C4-2B (cell line): ENCODE measurements at regions not wholly inside any gene's neighbourhood (a gene's known extent, or its start where the extent isn't known, plus 50 kb on each side); places are given as distances from the start of the nearest gene placed in this dataset.

Experiments
- H3K27ac ChIP-seq: fragments of 450-650 bp; 2 replicates; pipeline ENCODE4 v1.5.1; 2017
- ZFX ChIP-seq: fragments of 450-650 bp; IDR thresholded peaks from 2 replicates; pipeline ENCODE4 v1.6.1; 2017
- TF ChIP-seq, protein P1 (sequence below): fragments of 450-650 bp; conservative IDR thresholded peaks from 2 replicates; pipeline ENCODE4 v1.5.1; 2017; ENCODE audit warnings: mild to moderate bottlenecking

DNA sequence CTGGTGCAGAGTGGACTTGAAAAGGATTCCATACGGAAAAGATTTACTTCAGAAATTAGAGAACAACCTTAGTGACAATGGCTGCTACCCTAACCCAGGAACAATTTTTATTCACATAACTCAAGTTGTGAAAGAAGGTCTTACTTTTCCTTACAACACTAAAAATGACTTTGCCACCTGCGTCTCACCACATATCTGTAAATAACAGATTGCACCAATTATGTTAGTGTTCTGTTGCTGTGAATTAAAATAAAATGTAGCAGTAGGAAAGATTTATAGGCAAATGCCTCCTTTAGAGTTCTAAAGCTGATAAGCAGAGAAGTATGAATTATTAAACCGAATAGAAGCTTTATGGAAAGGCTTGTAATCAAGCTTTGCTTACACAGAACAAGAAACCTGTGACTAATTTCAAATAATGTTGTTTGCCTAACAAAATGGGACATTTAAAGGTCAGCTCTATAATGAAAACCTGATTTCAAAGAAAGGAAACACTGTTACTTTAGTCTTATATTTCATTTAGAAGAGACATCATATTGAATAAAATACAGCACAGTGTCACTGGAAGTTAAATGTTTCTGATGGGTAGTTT is 2237.8 kb downstream of the LRRC4C start:
- TF ChIP-seq, protein P1, sequence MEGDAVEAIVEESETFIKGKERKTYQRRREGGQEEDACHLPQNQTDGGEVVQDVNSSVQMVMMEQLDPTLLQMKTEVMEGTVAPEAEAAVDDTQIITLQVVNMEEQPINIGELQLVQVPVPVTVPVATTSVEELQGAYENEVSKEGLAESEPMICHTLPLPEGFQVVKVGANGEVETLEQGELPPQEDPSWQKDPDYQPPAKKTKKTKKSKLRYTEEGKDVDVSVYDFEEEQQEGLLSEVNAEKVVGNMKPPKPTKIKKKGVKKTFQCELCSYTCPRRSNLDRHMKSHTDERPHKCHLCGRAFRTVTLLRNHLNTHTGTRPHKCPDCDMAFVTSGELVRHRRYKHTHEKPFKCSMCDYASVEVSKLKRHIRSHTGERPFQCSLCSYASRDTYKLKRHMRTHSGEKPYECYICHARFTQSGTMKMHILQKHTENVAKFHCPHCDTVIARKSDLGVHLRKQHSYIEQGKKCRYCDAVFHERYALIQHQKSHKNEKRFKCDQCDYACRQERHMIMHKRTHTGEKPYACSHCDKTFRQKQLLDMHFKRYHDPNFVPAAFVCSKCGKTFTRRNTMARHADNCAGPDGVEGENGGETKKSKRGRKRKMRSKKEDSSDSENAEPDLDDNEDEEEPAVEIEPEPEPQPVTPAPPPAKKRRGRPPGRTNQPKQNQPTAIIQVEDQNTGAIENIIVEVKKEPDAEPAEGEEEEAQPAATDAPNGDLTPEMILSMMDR, result no peak
- no peak for TF ChIP-seq ZFX
- H3K27ac ChIP-seq, result no peak overlapping the region

DNA sequence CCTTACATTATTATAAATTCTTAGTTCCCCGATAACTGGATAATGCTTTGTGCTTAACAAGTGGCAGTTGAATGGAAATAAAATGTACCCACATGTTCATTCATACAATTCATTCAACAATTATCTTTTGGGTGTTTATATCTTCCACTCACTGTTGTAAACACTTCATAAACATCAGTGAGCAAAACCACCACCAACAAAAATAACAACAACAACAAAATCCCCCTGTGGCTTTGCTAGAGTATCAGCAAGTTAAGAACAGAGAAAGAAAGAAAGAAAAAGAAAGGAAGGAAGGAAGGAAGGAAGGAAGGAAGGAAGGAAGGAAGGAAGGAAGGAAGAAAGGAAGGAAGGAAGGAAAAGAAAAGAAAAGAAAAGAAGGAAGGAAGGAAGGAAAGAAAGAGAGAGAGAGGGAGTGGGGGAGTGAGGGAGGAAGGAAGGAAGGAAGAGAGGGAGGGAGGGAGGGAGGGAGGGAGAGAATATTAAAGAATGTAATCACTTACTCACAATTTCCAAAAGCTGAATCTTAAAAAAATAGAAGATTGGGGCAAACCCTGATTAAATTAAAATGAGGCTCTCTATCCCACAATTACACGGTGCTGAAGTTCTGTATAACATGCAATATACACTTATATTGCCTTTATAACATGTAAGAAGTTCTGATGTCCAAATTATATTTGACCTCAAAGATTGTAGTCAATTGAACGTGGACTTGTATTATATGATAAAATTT is 2238.8 kb downstream of the LRRC4C start:
- TF ChIP-seq, protein P1, result no peak
- no peak for TF ChIP-seq ZFX
- H3K27ac ChIP-seq, result no peak overlapping the region

DNA sequence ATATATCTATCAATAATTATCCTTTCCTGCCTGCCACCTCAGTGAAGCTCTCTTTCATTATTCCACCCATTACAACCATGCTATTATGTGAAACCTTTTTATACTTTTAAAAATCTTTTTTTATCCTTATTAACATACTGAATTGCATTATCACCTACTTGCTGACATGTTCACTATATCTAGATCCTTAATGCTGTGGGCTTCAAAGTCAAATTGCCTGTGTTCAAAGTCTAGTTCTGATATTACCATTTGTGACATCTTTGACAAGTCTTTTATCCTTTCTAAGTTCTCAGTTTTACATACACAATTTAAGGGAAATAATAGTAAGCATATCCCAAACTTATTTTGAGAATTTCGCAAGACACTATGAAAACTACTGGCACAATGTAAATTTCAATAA is 2239.4 kb downstream of the LRRC4C start:
- no peak for TF ChIP-seq ZFX
- TF ChIP-seq, protein P1, result no peak
- no peak overlapping the region for H3K27ac ChIP-seq

DNA sequence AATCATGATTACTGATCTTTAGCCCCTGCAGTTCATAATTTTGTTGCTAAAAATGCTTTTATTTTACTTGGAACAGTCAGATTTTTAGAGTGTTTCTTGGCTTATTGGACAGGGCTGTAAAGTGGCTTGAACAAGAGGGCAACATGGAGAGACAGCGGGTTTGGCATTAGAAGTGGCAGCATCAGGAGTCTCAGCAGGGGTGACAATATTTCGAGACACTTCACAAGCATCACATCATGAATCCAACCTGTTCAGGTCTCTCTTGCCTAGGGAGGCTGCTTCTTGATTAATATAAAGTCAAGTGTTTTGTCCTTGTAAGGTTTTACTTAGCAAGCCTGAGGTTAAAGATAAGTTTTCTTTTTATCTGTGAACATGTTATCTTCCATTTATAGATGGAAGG is 2249.5 kb downstream of the LRRC4C start:
- TF ChIP-seq, protein P1, result no peak
- no peak for TF ChIP-seq ZFX
- no peak overlapping the region for H3K27ac ChIP-seq

DNA sequence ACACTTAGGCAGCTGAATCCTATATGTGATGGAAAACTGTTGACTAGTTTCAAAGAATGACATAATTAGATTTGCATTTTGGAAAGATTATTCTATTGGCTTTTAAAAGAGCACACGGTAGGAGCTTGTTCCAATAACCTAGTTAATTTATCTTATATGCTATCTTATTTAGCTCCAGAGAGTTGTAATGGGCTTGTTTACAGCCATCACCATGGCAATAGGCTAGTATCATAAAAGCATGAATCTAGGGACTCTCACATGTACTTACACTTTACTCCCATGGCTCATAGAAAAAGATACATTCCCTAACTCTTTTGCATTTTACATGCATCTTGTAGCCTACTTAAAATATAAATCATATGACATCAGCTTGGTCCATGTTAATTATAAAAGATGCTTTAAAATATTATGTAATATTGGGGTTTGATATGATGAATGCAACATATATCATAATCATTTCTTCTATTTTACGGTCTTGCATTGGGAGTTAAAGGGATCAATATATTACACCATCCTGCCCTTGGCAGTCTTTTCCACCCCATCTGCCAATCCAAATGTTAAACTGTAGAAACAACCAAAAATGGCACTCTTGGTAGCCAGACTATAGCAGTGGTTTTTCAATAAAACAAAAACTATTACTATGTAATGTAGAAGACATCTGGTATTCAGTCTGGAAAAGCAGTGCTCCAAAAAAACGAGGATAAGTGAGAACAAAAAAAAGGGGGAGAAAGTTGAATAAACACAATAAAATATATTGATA is 2254.0 kb downstream of the LRRC4C start:
- TF ChIP-seq ZFX, result no peak
- TF ChIP-seq, protein P1, result no peak
- no peak overlapping the region for H3K27ac ChIP-seq

DNA sequence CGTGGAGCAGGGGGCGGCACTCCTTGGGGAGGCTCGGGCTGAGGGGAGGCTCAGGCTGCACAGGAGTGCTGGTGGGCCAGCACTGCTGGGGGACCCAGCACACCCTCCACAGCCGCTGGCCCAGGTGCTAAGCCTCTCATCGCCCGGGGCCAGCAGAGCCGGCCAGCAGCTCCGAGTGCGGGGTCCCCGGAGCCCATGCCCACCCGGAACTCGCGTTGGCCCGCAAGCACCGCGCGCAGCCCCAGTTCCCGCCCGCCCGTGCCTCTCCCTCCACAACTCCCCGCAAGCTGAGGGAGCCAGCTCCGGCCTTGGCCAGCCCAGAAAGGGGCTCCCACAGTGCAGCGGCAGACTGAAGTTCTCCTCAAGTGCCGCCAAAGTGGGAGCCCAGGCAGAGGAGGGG is 2266.8 kb downstream of the LRRC4C start:
- TF ChIP-seq, protein P1, result no peak
- TF ChIP-seq ZFX, result no peak
- no peak overlapping the region for H3K27ac ChIP-seq

DNA sequence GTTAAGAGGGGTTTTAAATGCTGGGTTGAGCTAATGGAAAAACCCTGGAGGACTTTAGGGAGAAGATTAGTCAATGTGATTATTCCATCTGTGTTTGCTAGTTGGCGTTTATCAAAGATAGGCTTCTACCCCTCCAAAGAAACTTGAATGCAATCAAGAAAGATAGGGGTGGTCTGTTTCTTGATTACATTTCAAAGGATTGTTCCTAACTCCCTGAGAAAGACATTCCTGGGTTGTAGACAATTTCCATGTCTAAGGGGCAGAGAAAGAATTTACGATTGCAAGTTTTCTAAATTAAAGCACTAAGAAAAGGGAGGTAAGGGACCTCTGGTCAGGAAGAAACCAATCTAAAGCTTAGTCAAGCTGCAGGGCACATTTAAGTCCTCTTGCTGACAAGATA is 2268.7 kb downstream of the LRRC4C start:
- no peak overlapping the region for H3K27ac ChIP-seq
- TF ChIP-seq ZFX, result no peak
- TF ChIP-seq, protein P1, result no peak
